Hepatocyte (in vitro differentiated cells): ENCODE measurements at regions not wholly inside any gene's neighbourhood (a gene's known extent, or its start where the extent isn't known, plus 50 kb on each side); places are given as distances from the start of the nearest gene placed in this dataset.

Experiments used
- DNase-seq: peaks from one replicate; pipeline ENCODE4 v3.0.0-alpha.2; 2016; ENCODE audit warnings: low spot score
- H2AFZ ChIP-seq: fragments of 200-600 bp; sonication (generic); 2 replicates; pipeline ENCODE4 v1.6.0; 2016; ENCODE audit warnings: antibody characterized with exemption, mild to moderate bottlenecking
- H3K27ac ChIP-seq: fragments of 200-600 bp; sonication (generic); 2 replicates; pipeline ENCODE4 v1.5.1; 2016; ENCODE audit warnings: mild to moderate bottlenecking
- H3K27me3 ChIP-seq: fragments of 200-600 bp; sonication (generic); 2 replicates; pipeline ENCODE4 v1.6.1; 2016
- H3K36me3 ChIP-seq: fragments of 200-600 bp; sonication (generic); replicated peaks from 2 replicates; pipeline ENCODE4 v1.5.1; 2016; ENCODE audit warnings: low read depth; ENCODE audit not compliant: insufficient read depth
- H3K4me1 ChIP-seq: fragments of 200-600 bp; sonication (generic); 2 replicates; pipeline ENCODE4 v1.5.1; 2016; ENCODE audit warnings: mild to moderate bottlenecking, moderate library complexity; ENCODE audit not compliant: insufficient read depth
- H3K4me2 ChIP-seq: fragments of 200-600 bp; sonication (generic); 2 replicates; pipeline ENCODE4 v1.6.0; 2016
- H3K4me3 ChIP-seq: fragments of 200-600 bp; sonication (generic); 2 replicates; pipeline ENCODE4 v1.5.1; 2016; ENCODE audit warnings: mild to moderate bottlenecking
- H3K79me2 ChIP-seq: fragments of 200-600 bp; sonication (generic); 2 replicates; pipeline ENCODE4 v1.6.0; 2017; ENCODE audit warnings: mild to moderate bottlenecking
- H3K9me2 ChIP-seq: fragments of 200-600 bp; sonication (generic); replicated peaks from 2 replicates; pipeline ENCODE4 v1.6.0; 2017; ENCODE audit warnings: mild to moderate bottlenecking; ENCODE audit not compliant: insufficient read depth
- H3K9me3 ChIP-seq: fragments of 200-600 bp; sonication (generic); 2 replicates; pipeline ENCODE4 v1.5.1; 2016; ENCODE audit warnings: low read depth, mild to moderate bottlenecking
- H4K20me1 ChIP-seq: fragments of 200-600 bp; sonication (generic); 2 replicates; pipeline ENCODE4 v1.6.0; 2016; ENCODE audit warnings: mild to moderate bottlenecking; ENCODE audit not compliant: insufficient read depth, poor library complexity, severe bottlenecking
- CTCF ChIP-seq: fragments of 200-600 bp; sonication (generic); IDR thresholded peaks from 2 replicates; pipeline ENCODE4 v1.5.1; 2016; ENCODE audit warnings: antibody characterized with exemption, mild to moderate bottlenecking; ENCODE audit not compliant: poor library complexity
- EZH2 ChIP-seq: fragments of 200-600 bp; sonication (generic); IDR thresholded peaks from 2 replicates; pipeline ENCODE4 v1.6.1; 2016; ENCODE audit warnings: antibody characterized with exemption, mild to moderate bottlenecking, borderline replicate concordance
- EZH2phosphoT487 ChIP-seq: fragments of 200-600 bp; sonication (generic); IDR thresholded peaks from one replicate; pipeline ENCODE4 v1.6.1; 2018; ENCODE audit warnings: antibody characterized with exemption, mild to moderate bottlenecking, low read depth, moderate library complexity; ENCODE audit not compliant: unreplicated experiment, severe bottlenecking
- WGBS: methylation state at CpG from one replicate; pipeline ENCODE4 v1.1.6; 2016; ENCODE audit warnings: low lambda C conversion rate; ENCODE audit errors: missing lambda C conversion rate; 5-methylcytosine and 5-hydroxymethylcytosine counted together

DNA sequence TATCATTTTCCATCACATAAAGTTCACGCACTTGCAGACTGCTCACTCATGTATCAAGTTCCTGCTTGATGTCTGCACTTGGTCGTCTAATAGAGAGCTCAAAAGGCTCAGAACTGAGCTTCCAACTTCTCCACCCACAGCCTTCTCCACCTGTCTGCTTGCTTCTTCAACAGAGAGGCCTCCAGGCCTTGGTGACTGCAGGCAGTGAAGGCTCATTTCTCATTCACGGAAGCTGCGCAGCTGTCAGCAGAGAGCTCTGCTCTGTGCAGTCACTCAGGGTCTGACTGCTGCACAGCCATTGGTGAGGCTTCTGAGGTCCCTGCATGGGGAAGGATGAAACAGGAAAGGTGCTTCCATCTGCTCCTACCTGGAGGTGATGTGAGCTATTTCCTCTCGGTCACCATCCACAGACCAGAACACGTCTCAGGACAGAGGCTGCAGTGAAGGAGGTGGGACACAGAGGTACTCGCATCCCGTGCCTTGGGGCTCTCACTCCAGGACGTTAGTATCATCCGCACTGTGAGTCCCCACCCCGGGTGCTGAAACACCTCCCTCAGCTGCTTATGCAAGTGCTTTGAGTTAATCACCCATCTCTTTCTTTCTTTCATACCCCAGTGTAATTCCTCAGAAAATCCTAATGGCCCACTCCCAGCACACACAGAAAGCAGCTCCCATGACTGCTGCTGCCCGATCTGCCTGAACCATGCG lies 126.2 kb downstream of the TMEM18 start:
- Histone ChIP-seq H3K79me2 (no peaks in the 10 kb centered on the region), H3K4me3 (no peak overlapping the region), H2AFZ (no peak overlapping the region), H3K36me3 (no peaks in the 10 kb centered on the region), H3K27ac (no peak overlapping the region), H3K27me3 (no peaks in the 10 kb centered on the region), H3K9me3 (no peaks in the 10 kb centered on the region), H4K20me1 (no peaks in the 10 kb centered on the region), H3K4me1 (peaks cover 2% of the 10 kb centered on the region), H3K9me2 (no peaks in the 10 kb centered on the region), H3K4me2 (no peak overlapping the region)
- no peak for DNase-seq
- 81% methylated on average over 13 of the region's 13 CpGs for WGBS
- no peak for TF ChIP-seq EZH2phosphoT487
- TF ChIP-seq CTCF, result no peak
- no peak for TF ChIP-seq EZH2

DNA sequence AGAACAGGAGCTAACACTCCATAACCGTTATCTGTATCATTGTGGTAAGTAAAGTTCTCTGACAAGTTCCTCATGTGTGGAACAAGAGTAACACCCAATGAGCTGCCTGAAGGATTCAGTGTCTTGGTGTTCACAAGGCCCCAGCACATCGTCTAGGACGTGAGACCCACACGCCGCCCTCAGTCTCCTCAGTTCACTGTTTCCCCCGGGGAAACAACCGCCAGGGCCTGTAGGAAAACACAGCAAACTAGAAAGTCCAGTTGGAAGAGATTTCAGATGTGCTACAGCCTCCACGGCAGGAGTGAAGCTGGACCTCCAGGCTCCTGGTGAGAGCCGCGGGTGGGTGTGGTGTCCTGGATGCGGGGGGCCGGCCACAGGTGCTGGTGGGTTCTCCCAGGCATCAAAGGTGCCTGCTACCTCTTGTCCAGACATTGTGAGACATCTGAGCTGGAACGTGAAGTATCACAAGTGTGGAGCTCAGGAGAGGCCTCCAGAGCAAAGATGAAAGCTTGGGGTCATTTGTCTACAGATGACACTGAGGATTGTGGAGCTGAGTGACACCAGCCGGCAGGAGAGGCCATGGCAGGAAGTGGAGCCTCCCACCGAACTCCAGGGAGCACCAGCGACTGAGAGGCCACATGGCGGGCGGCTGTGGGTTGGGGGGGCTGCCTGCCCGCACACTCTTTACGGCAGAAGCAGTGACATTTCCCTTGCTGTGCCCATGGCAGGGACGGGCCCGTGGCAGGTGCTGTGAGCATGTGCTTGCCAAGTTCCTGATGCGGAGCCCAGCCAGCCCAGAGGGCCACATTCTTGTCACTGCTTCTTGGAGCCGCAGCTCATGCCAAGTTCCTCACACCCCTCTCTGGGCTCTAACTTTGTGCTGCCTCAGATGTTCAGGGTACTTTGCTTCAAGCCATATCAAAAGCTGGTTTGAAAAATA lies 131.2 kb downstream of the TMEM18 start:
- H3K9me3 ChIP-seq, result no peaks in the 10 kb centered on the region
- DNase-seq, result no peak
- TF ChIP-seq CTCF, result no peak
- no peak for TF ChIP-seq EZH2phosphoT487
- no peak for TF ChIP-seq EZH2
- no peak overlapping the region for H2AFZ ChIP-seq
- no peaks in the 10 kb centered on the region for H3K9me2 ChIP-seq
- H3K79me2 ChIP-seq, result no peaks in the 10 kb centered on the region
- H3K27me3 ChIP-seq, result no peaks in the 10 kb centered on the region
- H4K20me1 ChIP-seq, result no peaks in the 10 kb centered on the region
- H3K27ac ChIP-seq, result no peak overlapping the region
- H3K4me3 ChIP-seq, result no peak overlapping the region
- H3K4me2 ChIP-seq, result no peak overlapping the region
- 86% methylated on average over 24 of the region's 24 CpGs for WGBS
- no peaks in the 10 kb centered on the region for H3K4me1 ChIP-seq
- no peaks in the 10 kb centered on the region for H3K36me3 ChIP-seq

- Histone ChIP-seq H4K20me1 (no peaks in the 10 kb centered on the region), H3K4me3 (no peak overlapping the region), H3K9me2 (no peaks in the 10 kb centered on the region), H3K4me1 (no peaks in the 10 kb centered on the region), H3K4me2 (no peak overlapping the region), H3K79me2 (no peaks in the 10 kb centered on the region), H3K27ac (no peak overlapping the region), H3K36me3 (no peaks in the 10 kb centered on the region), H3K27me3 (no peaks in the 10 kb centered on the region), H2AFZ (no peak overlapping the region), H3K9me3 (no peaks in the 10 kb centered on the region)
- WGBS, result 89% methylated on average over 12 of the region's 12 CpGs
- TF ChIP-seq EZH2phosphoT487 (no peak), EZH2 (no peak), CTCF (no peak)
- no peak for DNase-seq
Observed at GRCh38 chr2:545228-545627, 132.0 kb downstream of the TMEM18 start.
